ENCODE measurements at regions not wholly inside any gene's neighbourhood (a gene's known extent, or its start where the extent isn't known, plus 50 kb on each side); places are given as distances from the start of the nearest gene placed in this dataset.

DNA sequence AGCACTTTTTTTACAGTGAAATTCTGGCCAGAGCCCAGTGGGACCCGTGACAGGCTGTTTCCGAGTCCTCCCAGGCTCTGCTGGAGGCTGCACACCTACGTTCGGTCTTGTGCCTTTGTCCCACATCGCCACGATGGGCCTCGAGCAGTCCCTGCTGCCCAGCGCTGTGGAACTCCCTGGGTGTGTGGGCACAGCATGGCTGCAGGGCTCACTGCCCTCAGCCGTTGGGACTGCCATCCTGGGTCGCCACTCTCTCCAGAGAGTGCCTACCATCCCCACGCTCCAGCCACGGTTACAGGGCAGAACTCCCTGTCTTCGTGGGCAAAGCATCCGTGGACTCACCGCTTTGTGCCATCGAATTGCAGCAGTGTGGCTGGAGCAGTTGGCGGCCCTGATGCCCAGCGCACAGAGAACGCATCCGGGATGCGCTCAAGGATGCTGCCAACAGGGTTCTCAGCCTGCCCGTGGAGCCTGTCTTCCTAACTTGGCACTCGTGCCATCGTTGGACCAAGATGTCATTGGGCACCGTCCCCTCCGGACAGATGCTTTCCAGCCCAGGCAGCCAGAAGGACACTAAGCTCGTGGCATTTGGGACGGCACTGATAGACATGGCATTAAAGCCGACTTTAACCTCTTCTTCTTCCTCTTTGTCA, 85.0 kb upstream of the ARHGEF7 start:
- no peak for TF ChIP-seq POLR2A (IDR thresholded peaks at IDR 0.05)
- TF ChIP-seq, protein P1, sequence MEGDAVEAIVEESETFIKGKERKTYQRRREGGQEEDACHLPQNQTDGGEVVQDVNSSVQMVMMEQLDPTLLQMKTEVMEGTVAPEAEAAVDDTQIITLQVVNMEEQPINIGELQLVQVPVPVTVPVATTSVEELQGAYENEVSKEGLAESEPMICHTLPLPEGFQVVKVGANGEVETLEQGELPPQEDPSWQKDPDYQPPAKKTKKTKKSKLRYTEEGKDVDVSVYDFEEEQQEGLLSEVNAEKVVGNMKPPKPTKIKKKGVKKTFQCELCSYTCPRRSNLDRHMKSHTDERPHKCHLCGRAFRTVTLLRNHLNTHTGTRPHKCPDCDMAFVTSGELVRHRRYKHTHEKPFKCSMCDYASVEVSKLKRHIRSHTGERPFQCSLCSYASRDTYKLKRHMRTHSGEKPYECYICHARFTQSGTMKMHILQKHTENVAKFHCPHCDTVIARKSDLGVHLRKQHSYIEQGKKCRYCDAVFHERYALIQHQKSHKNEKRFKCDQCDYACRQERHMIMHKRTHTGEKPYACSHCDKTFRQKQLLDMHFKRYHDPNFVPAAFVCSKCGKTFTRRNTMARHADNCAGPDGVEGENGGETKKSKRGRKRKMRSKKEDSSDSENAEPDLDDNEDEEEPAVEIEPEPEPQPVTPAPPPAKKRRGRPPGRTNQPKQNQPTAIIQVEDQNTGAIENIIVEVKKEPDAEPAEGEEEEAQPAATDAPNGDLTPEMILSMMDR (IDR thresholded peaks at IDR 0.05 in 4 of 5, conservative IDR thresholded peaks at IDR 0.05 in 1 of 5) = no peak
- H3K27ac ChIP-seq = peak overlapping the region in 3 of 4 donors; percentile 80 to 95 (median 83)
- DNase-seq = no peak
- no peaks in the 10 kb centered on the region for H3K9me3 ChIP-seq
- in situ Hi-C loops (cut with MboI; ENCODE audit: low sequenced_read_pairs in 4 of 4) = loop anchor here in 1 of 4 donors (10.0 kb wide), 1 partner anchor 85 kb away; no protein-coding TSS in a partner anchor
- no peaks in the 10 kb centered on the region for H3K36me3 ChIP-seq
- intact Hi-C loops (cut with DNase I; ENCODE audit: low total_unique reads) = loop anchor here (2.0 to 10.0 kb wide), 3 partner anchors 105 to 535 kb away; partner anchors contain the start of gene ING1
- H3K27me3 ChIP-seq = no peaks in the 10 kb centered on the region
- peaks cover 13 to 21% of the 10 kb centered on the region in 2 donors for H3K4me1 ChIP-seq
- no peak for ATAC-seq
- H3K4me3 ChIP-seq = no peak overlapping the region

DNA sequence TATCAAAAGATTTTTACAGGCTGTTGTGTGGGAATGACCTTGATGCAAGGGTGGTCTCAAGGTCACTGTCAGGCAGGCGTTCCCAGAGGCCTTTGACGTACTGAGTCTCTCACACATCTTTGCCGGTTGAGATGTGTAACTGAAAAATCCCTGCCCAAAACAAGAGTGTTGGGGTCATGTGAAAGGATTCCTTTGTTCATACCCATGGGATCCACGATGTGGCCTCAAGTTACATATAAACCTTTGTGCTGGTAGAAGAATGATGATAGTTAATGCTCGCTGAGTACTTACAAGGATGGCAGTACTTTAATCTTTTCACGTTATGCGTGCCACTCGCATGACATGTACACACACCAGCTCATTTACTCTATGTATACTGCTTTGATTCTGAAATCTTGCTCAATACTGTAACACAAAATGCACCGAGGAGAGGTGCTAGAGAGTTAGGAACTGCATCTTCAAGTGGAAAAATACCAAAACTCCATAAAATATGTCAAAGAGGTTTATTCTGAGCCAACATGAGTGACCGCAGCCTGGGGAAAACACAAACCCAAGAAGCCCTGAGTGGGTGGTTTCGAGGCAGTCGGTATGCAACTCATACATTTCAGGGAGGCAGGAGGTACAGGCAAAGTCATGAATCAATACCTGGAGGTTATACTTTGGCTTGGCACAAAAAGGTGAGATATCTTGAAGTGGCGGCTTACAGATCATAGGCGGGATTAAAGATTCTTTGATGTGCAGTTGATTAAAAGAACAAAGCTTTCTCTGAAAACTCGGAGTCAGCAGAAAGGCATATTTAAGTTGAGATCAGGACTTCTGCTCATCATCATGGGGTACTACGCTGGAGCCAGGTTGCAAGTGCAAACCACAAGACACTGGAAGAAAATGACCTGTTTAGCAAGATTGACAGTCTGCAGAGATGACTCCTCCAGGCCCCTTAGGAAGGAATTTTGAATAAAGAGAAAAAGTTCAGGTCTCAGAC, 87.4 kb upstream of the ARHGEF7 start:
- ATAC-seq = no peak
- in situ Hi-C loops (cut with MboI; ENCODE audit: low sequenced_read_pairs in 4 of 4) = no loop called here
- no peak for TF ChIP-seq POLR2A (IDR thresholded peaks at IDR 0.05)

DNA sequence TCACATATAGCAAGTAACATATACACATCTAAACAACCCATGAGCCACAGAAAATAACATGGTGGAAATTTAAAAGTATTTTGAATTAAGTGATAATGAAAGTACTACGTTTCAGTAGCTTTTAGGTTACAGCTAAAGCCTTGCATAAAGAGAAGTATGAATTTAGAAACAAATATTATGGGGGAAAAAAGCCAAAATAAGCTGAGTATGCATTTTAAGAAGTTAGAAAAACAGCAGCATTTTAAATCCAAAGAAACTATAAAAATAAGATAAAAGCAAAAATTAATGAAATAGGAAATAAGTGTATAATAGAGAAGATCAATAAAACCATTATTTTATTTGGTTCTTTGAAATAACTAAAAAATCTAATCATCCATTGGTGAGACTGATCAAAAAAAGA, 89.8 kb upstream of the ARHGEF7 start:
- ATAC-seq (no peak), DNase-seq (no peak)
- peaks cover 0 to 1% of the 10 kb centered on the region in 2 donors for H3K4me1 ChIP-seq
- H3K4me3 ChIP-seq = no peak overlapping the region
- H3K9me3 ChIP-seq = peaks cover 0 to 3% (median 0%) of the 10 kb centered on the region in 3 donors
- in situ Hi-C loops (cut with MboI; ENCODE audit: low sequenced_read_pairs in 4 of 4) (no loop called here), intact Hi-C loops (cut with DNase I; ENCODE audit: low total_unique reads) (no loop called here)
- H3K36me3 ChIP-seq = no peaks in the 10 kb centered on the region
- TF ChIP-seq, protein P1 (IDR thresholded peaks at IDR 0.05 in 4 of 5, conservative IDR thresholded peaks at IDR 0.05 in 1 of 5) = no peak
- TF ChIP-seq POLR2A (IDR thresholded peaks at IDR 0.05) = no peak
- no peak overlapping the region for H3K27ac ChIP-seq
- no peaks in the 10 kb centered on the region for H3K27me3 ChIP-seq

More for the DNA sequence above, 87.4 kb upstream of the ARHGEF7 start:
- Histone ChIP-seq H3K27ac (no peak overlapping the region), H3K27me3 (no peaks in the 10 kb centered on the region), H3K4me1 (peaks cover 13 to 21% of the 10 kb centered on the region in 2 donors), H3K36me3 (no peaks in the 10 kb centered on the region), H3K4me3 (no peak overlapping the region), H3K9me3 (no peaks in the 10 kb centered on the region)
- DNase-seq = no peak
- intact Hi-C loops (cut with DNase I; ENCODE audit: low total_unique reads) = no loop called here

DNA sequence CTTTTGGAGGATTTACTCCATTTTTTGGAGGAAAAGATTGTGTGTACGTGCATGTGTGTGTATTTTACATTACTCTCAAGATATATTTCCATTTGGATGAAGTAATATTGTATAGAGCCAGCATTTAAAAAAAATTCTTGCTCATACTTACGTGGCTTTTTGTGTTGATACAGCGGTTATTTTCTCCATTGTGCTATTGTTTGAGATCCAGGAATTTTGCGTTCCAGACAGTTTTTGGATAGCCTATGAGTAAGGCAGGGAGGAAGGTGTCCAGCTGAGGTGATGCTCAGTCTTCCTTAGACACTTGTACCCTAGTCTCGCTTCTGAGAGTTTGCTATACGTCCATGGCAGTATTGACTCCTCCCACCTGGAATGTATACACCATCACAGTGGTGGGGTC, 92.2 kb upstream of the ARHGEF7 start:
- H3K4me3 ChIP-seq = no peak overlapping the region
- intact Hi-C loops (cut with DNase I; ENCODE audit: low total_unique reads) (no loop called here), in situ Hi-C loops (cut with MboI; ENCODE audit: low sequenced_read_pairs in 4 of 4) (no loop called here)
- no peak for TF ChIP-seq POLR2A (IDR thresholded peaks at IDR 0.05)
- TF ChIP-seq, protein P1 (IDR thresholded peaks at IDR 0.05 in 4 of 5, conservative IDR thresholded peaks at IDR 0.05 in 1 of 5) = no peak
- DNase-seq = no peak
- H3K36me3 ChIP-seq = no peaks in the 10 kb centered on the region
- H3K27ac ChIP-seq = no peak overlapping the region
- no peaks in the 10 kb centered on the region for H3K4me1 ChIP-seq
- peaks cover 0 to 3% (median 0%) of the 10 kb centered on the region in 3 donors for H3K9me3 ChIP-seq
- no peak for ATAC-seq
- H3K27me3 ChIP-seq = no peaks in the 10 kb centered on the region

DNA sequence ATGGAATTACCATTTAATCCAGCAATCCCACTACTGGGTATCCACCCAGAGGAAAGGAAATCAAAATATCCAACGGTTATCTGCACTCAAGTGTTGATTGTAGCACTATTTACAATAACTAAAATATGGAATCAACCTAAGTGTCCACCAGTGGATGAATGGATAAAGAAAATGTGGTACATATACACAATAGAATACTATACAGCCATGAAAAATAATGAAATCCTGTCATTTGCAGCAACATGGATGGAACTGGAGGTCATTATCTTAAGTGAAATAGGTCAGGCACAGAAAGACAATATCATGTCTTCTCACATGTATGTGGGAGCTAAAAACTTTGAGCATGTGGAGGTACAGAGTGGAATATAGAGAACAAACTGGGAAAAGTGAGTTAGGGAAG, 92.9 kb upstream of the ARHGEF7 start:
- no peak for DNase-seq
- Histone ChIP-seq H3K27ac (no peak overlapping the region), H3K27me3 (no peaks in the 10 kb centered on the region), H3K4me3 (no peak overlapping the region), H3K36me3 (no peaks in the 10 kb centered on the region), H3K4me1 (no peaks in the 10 kb centered on the region), H3K9me3 (peaks cover 0 to 3% (median 0%) of the 10 kb centered on the region in 3 donors)
- no peak for ATAC-seq
- TF ChIP-seq, protein P1 (IDR thresholded peaks at IDR 0.05 in 4 of 5, conservative IDR thresholded peaks at IDR 0.05 in 1 of 5) = no peak
- TF ChIP-seq POLR2A (IDR thresholded peaks at IDR 0.05) = no peak
- in situ Hi-C loops (cut with MboI; ENCODE audit: low sequenced_read_pairs in 4 of 4) = no loop called here
- intact Hi-C loops (cut with DNase I; ENCODE audit: low total_unique reads) = no loop called here

All from gastrocnemius medialis (tissue), 4 donors.